Activated CD8-positive, alpha-beta memory T cell treated with anti-CD3 and anti-CD28 coated beads for 48 hours (primary cell): ENCODE measurements at regions not wholly inside any gene's neighbourhood (a gene's known extent, or its start where the extent isn't known, plus 50 kb on each side); places are given as distances from the start of the nearest gene placed in this dataset.

Experiments
- DNase-seq, 3 experiments: peaks; one replicate each; pipeline ENCODE4 v3.0.0-alpha.2; 2020; ENCODE audit warnings: low read depth in 2 of 3, low spot score in 2 of 3

DNA sequence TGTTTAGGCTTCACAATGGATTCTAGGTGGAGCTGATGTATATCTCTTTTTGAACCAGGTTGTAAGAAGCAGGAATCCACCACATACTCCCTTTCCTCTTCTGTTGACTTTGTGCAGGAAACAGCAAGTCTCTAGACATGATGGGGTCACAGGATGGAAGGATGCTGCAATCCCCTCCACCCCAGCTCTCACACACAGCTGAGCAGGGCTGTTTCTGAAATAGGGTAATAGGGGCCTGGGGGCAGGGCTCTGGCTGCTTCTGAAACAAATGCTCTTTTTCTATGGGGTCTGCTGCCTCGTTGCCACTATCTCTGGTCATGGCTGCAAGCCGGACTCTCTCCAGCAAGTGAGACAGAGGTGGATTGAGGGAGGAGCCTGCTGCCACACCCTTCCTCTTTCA, 148.9 kb downstream of the SOX11 start:
- no peak for DNase-seq

GRCh38 chr2:5842326-5842725, 150.1 kb downstream of the SOX11 start:
- DNase-seq = no peak

DNA sequence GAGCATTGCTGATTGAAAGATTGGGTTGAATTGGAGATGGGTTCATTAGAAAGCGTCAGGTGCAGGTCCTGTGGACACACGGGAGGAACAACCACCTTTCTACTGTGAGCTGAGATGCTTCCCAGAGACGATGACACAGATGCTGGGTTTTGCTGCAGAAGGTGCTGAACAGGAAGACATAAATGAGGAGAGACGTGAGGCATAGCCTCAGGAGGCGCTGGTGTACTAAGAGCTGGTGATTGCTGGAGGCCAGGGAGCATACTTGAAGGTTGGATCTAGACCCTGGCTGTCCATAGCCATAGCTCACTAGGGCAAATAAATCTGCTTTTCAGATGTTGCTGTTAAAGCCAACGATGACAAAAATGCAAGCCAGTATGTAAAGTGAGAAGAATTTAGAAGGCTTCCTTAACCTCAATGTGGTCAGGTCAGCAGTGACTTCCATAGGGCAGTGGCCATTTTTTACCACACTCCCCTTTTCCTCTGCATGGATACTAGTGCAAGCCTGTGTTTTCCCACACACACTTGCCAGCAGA, 153.7 kb downstream of the SOX11 start:
- DNase-seq = no peak

- DNase-seq = no peak
Observed at GRCh38 chr2:5846881-5847280, 154.7 kb downstream of the SOX11 start.

GRCh38 chr2:5849562-5849961, 157.4 kb downstream of the SOX11 start:
- no peak for DNase-seq

- DNase-seq = no peak
Observed at GRCh38 chr2:5851410-5851809, 159.2 kb downstream of the SOX11 start.

- DNase-seq = no peak
Observed at GRCh38 chr2:5854797-5855196, 162.6 kb downstream of the SOX11 start.

GRCh38 chr2:5867056-5867455, 174.9 kb downstream of the SOX11 start:
- no peak for DNase-seq

DNA sequence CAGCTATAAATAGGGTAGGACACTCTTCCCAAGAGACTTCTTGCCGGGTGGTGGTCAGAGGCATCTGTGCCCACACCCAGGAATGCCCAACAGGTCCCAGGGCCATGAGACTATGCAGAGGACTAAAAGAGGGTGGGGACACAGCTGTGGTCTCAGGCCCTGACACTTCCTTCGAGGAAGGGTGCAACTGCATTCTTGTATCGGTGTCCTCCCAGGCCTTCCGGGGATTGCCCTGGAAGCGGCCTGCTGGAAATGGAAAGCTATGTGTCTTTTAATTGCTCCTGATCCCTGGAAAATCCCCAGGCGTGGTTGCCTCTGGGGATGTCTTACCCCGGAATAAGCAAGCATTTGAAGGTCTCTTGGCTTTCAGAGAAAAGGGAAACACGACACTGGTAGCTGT, 176.7 kb downstream of the SOX11 start:
- DNase-seq = no peak

DNA sequence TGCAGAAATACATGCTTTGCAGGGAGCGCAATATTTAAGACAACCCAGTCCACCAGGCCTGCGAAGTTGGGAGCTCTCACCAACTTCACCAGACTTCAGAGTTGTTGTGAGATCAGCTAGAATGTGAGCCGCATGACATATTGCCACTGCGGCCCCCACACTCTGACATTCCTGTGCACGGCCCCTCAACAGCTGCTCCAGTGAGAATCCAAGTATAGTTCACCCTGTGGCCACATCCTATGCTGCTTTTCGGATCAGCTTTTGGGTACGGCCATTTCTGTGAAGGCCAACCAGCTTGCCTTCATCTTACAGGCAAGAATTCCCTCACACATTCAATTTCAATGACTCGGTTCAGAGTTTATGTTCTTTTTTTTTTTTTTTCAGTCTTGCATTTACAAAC, 177.8 kb downstream of the SOX11 start:
- no peak for DNase-seq

- DNase-seq = no peak
Observed at GRCh38 chr2:5877360-5877759, 185.2 kb downstream of the SOX11 start.

GRCh38 chr2:5885451-5886173, 193.4 kb downstream of the SOX11 start:
- no peak for DNase-seq

GRCh38 chr2:5886462-5886861, 194.3 kb downstream of the SOX11 start:
- no peak for DNase-seq

DNA sequence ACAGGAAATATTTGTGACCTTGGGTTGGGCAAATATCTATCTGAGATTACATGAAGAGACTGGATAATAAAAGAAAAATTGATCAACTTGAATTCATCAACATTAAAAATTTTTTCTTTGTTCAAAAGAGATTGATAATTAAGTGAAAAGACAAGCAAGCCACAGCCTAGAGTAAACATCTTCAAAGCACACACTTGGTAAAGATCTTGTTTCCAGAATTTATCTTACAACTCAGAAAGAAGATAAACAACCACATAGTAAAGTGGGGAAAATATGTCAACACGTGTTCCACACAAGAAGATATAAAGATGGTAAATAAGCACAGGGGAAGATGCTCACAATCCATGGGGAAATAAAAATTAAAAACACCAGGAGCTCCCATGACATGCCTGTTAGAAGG, 195.9 kb downstream of the SOX11 start:
- DNase-seq = no peak

- no peak for DNase-seq
Observed at GRCh38 chr2:5889519-5889918, 197.3 kb downstream of the SOX11 start.

DNA sequence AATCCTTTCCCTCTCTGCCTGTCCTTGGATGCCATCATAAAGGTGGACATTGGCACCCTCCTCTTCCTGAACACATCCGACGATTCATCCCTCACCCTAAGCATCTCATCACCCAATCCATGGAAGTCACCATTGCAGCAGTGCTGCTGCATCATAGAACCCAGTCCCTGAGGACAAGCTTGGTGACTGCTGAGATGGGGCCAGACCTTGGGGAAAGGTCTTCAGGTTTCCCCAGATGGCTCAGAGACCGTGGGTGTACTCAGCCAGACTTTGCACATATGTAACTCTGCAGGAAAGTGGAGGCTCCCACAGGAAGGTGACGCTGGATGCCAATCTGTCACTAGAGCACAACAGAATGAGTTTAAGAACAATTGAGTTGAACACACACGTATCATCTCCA, 202.2 kb downstream of the SOX11 start:
- no peak for DNase-seq

DNA sequence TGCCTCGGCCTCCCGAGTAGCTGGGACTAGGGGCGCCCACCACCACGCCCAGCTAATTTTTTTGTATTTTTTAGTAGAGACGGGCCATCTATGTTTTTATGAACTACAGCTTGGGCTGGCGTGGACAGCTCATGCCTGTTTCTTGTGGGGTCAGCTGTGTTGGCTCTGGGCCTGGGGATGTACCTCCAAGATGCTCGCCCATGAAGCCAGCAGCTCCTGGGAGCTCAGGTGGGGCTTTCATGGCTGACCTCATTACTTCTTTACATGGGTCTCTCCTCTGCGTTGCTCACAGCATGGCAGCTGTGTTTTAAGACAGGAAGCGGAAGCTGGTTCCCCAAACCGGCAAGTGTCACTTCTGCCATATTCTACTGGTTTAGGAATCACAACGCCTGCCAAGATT, 203.1 kb downstream of the SOX11 start:
- DNase-seq = no peak

- no peak for DNase-seq
Observed at GRCh38 chr2:5897249-5897648, 205.1 kb downstream of the SOX11 start.

GRCh38 chr2:5898667-5899066, 206.5 kb downstream of the SOX11 start:
- no peak for DNase-seq

GRCh38 chr2:5905661-5906060, 213.5 kb downstream of the SOX11 start:
- no peak for DNase-seq

DNA sequence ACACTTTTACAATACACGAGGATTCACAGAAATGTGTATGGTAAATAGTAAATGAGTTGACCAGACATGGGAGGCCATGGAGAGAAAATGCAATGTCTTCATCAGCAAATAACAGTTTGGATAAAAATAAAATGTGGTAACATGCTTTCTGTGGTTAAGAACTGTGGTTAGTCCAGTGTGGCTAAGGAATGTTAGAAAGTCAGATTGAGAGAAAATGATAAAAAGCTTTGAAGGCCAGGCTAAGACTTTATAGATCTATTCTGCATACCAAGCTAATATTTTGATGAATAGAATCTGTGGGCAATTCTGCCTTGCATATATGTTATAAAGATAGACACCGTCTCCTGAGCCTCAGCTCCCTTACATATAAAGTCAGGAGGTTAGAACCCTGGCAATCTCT, 215.9 kb downstream of the SOX11 start:
- no peak for DNase-seq

DNA sequence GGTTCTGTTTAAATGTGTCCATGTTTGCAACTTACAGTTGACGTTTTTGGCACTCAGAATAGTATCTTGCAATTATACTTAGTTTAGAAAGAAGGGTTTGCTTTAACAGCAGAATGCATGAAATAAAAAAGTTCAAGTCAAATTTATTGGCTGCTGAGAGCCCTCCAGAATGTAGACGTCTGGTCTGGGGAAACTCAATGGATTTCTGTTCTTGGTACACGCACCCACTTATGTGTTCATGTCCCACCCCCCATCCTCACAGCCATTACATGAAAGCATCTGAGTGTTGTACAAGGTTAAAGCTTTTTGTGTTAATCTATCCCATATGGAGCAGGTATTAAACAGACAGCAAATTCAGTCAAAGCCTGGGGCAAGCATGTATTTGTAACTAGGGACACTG, 219.5 kb downstream of the SOX11 start:
- DNase-seq = no peak

DNA sequence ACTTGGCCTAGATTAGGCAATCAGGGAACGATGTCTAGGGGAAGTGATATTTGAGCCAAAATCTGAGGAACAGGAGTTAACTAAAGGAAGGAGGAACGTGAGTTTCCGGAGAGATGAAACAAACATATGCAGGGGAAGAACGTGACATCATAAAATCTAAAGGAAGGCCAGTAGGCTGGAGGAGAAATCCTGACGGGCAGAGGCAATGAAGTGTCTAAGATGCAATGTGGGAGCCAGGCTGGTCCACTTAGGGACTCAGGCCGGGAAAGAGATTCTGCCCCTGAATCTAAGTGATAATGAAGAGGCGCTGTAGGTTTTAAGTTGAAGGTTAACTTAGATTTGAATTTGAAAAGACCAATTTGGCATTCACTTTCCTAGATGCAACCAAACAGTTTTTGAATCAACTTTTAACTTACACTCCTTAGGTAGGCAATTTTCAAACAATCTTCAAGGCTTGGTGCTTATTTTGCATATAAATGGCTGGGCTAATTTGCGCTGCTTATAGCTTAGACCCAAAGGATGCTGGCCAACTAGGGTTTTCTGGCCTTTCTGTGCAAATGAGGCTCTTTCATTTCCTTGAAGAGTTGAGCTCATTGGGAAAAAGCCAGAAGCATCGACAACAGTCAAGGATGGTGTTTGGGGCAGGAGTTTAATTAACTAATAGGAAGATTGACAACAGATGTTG, 221.7 kb downstream of the SOX11 start:
- no peak for DNase-seq
